GM12878 (cell line): ENCODE measurements at regions not wholly inside any gene's neighbourhood (a gene's known extent, or its start where the extent isn't known, plus 50 kb on each side); places are given as distances from the start of the nearest gene placed in this dataset.

Experiments
- CTCF ChIP-seq, 3 experiments: IDR thresholded peaks in 2 of 3; conservative IDR thresholded peaks in 1 of 3; 2 replicates each; pipeline ENCODE4 v1.5.1; 2011; ENCODE audit warnings: low read depth in 3 of 3, low read length in 3 of 3, mild to moderate bottlenecking in 3 of 3, control low read depth in 2 of 3, moderate library complexity in 2 of 3, inconsistent platforms in 1 of 3, mixed read lengths in 1 of 3; ENCODE audit not compliant: control insufficient read depth in 2 of 3, insufficient read depth in 1 of 3; ENCODE audit errors: extremely low read depth in 1 of 3
- EZH2 ChIP-seq: IDR thresholded peaks from 2 replicates; pipeline ENCODE4 v1.6.1; 2012; ENCODE audit warnings: low read depth, mild to moderate bottlenecking, control low read depth, inconsistent platforms, low read length, borderline replicate concordance; ENCODE audit not compliant: control insufficient read depth
- GABPA ChIP-seq: IDR thresholded peaks from 2 replicates; pipeline ENCODE4 v1.6.1; 2014; ENCODE audit warnings: antibody characterized with exemption, low read depth, mild to moderate bottlenecking, inconsistent platforms
- HDGF ChIP-seq: fragments of 450-650 bp; IDR thresholded peaks from 2 replicates; pipeline ENCODE4 v1.6.1; 2016; ENCODE audit warnings: antibody characterized with exemption
- JUND ChIP-seq: IDR thresholded peaks from 2 replicates; pipeline ENCODE4 v1.6.1; 2012; ENCODE audit warnings: low read depth, mild to moderate bottlenecking, low read length, improper control_type of control experiment, moderate library complexity
- SP1 ChIP-seq: IDR thresholded peaks from one replicate; pipeline ENCODE4 v1.6.1; 2011; ENCODE audit warnings: low read depth, low read length
- SUZ12 ChIP-seq: fragments of 200-600 bp; sonication (generic); IDR thresholded peaks from one replicate; pipeline ENCODE4 v1.6.1; 2018; ENCODE audit warnings: antibody characterized with exemption, mild to moderate bottlenecking; ENCODE audit not compliant: unreplicated experiment
- ZNF274 ChIP-seq: IDR thresholded peaks from one replicate; pipeline ENCODE4 v1.8.0; 2011; ENCODE audit not compliant: insufficient read length, insufficient read depth
- TF ChIP-seq, protein P1 (sequence below): fragments of 450-650 bp; IDR thresholded peaks from 2 replicates; pipeline ENCODE4 v1.6.1; 2017; ENCODE audit warnings: mild to moderate bottlenecking, moderate library complexity

GRCh38 chr12:87879141-87879540 is 150.1 kb downstream of the C12orf50 start:
- TF ChIP-seq SP1 (no peak), CTCF (IDR thresholded peaks at IDR 0.05 in 2 of 3, conservative IDR thresholded peaks at IDR 0.05 in 1 of 3; ENCODE audit: control insufficient read depth in 2 of 3, extremely low read depth in 1 of 3, insufficient read depth in 1 of 3, low read depth in 3 of 3, low read length in 3 of 3) (no peak), SUZ12 (no peak), ZNF274 (no peak), HDGF (no peak), GABPA (no peak), JUND (no peak), EZH2 (no peak)
- TF ChIP-seq, protein P1, sequence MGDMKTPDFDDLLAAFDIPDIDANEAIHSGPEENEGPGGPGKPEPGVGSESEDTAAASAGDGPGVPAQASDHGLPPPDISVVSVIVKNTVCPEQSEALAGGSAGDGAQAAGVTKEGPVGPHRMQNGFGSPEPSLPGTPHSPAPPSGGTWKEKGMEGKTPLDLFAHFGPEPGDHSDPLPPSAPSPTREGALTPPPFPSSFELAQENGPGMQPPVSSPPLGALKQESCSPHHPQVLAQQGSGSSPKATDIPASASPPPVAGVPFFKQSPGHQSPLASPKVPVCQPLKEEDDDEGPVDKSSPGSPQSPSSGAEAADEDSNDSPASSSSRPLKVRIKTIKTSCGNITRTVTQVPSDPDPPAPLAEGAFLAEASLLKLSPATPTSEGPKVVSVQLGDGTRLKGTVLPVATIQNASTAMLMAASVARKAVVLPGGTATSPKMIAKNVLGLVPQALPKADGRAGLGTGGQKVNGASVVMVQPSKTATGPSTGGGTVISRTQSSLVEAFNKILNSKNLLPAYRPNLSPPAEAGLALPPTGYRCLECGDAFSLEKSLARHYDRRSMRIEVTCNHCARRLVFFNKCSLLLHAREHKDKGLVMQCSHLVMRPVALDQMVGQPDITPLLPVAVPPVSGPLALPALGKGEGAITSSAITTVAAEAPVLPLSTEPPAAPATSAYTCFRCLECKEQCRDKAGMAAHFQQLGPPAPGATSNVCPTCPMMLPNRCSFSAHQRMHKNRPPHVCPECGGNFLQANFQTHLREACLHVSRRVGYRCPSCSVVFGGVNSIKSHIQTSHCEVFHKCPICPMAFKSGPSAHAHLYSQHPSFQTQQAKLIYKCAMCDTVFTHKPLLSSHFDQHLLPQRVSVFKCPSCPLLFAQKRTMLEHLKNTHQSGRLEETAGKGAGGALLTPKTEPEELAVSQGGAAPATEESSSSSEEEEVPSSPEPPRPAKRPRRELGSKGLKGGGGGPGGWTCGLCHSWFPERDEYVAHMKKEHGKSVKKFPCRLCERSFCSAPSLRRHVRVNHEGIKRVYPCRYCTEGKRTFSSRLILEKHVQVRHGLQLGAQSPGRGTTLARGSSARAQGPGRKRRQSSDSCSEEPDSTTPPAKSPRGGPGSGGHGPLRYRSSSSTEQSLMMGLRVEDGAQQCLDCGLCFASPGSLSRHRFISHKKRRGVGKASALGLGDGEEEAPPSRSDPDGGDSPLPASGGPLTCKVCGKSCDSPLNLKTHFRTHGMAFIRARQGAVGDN = no peak
